Keratinocyte (primary cell): ENCODE measurements at regions not wholly inside any gene's neighbourhood (a gene's known extent, or its start where the extent isn't known, plus 50 kb on each side); places are given as distances from the start of the nearest gene placed in this dataset.

Experiments
- DNase-seq: peaks from one replicate; pipeline ENCODE4 v3.0.0-alpha.2; 2011; ENCODE audit warnings: low read depth, missing footprints, low spot score
- FAIRE-seq: peaks from 2 replicates; lab custom pipeline; 2011; peaks lifted over from hg19 to GRCh38; lab: Jason Lieb, UNC
- H2AFZ ChIP-seq: 2 replicates; pipeline ENCODE4 v1.6.0; 2012; ENCODE audit warnings: low read length, control low read depth, inconsistent platforms; ENCODE audit not compliant: control insufficient read depth
- H3K27ac ChIP-seq: 2 replicates; pipeline ENCODE4 v1.5.1; 2011; ENCODE audit warnings: low read length; ENCODE audit not compliant: control insufficient read depth, insufficient read depth
- H3K27me3 ChIP-seq: 3 replicates; pipeline ENCODE4 v1.6.0; 2011; ENCODE audit warnings: low read length; ENCODE audit not compliant: control insufficient read depth, insufficient read depth; ENCODE audit errors: extremely low read depth
- H3K36me3 ChIP-seq, 2 experiments: 2 replicates in 1 of 2; 3 replicates in 1 of 2; pipeline ENCODE4 v1.5.1; 2011; ENCODE audit warnings: low read length in 2 of 2, mild to moderate bottlenecking in 1 of 2; ENCODE audit not compliant: control insufficient read depth in 2 of 2, insufficient read depth in 2 of 2; ENCODE audit errors: extremely low read depth in 1 of 2
- H3K4me1 ChIP-seq: 3 replicates; pipeline ENCODE4 v1.5.1; 2011; ENCODE audit warnings: low read length; ENCODE audit not compliant: control insufficient read depth, insufficient read depth; ENCODE audit errors: extremely low read depth
- H3K4me2 ChIP-seq: 3 replicates; pipeline ENCODE4 v1.6.0; 2011; ENCODE audit warnings: low read depth, low read length; ENCODE audit not compliant: control insufficient read depth, insufficient read depth; ENCODE audit errors: extremely low read depth
- H3K4me3 ChIP-seq, 3 experiments: fragments of 200-600 bp in 1 of 3; sonication (generic) in 1 of 3; 2 replicates in 2 of 3; 3 replicates in 1 of 3; pipeline ENCODE4 v1.5.1; 2011 to 2016; ENCODE audit warnings: low read length in 3 of 3, mild to moderate bottlenecking in 3 of 3, control low read depth in 2 of 3, inconsistent platforms in 1 of 3, low read depth in 1 of 3, mixed read lengths in 1 of 3, mixed run types in 1 of 3, moderate library complexity in 1 of 3; ENCODE audit not compliant: control insufficient read depth in 2 of 3, insufficient read depth in 2 of 3; ENCODE audit errors: extremely low read depth in 1 of 3
- H3K79me2 ChIP-seq: 2 replicates; pipeline ENCODE4 v1.6.0; 2012; ENCODE audit warnings: low read length; ENCODE audit not compliant: control insufficient read depth, insufficient read depth
- H3K9ac ChIP-seq: 3 replicates; pipeline ENCODE4 v1.6.0; 2011; ENCODE audit warnings: low read length; ENCODE audit not compliant: control insufficient read depth, insufficient read depth; ENCODE audit errors: extremely low read depth
- H3K9me1 ChIP-seq: 3 replicates; pipeline ENCODE4 v1.6.0; 2011; ENCODE audit warnings: low read length; ENCODE audit not compliant: control insufficient read depth, insufficient read depth; ENCODE audit errors: extremely low read depth
- H3K9me3 ChIP-seq: 2 replicates; pipeline ENCODE4 v1.5.1; 2012; ENCODE audit warnings: low read depth, low read length; ENCODE audit not compliant: control insufficient read depth
- H4K20me1 ChIP-seq: 3 replicates; pipeline ENCODE4 v1.6.0; 2011; ENCODE audit warnings: low read length; ENCODE audit not compliant: control insufficient read depth, insufficient read depth; ENCODE audit errors: extremely low read depth
- CTCF ChIP-seq, 3 experiments: IDR thresholded peaks in 1 of 3; conservative IDR thresholded peaks in 1 of 3; optimal IDR thresholded peaks in 1 of 3; 2 replicates in 2 of 3; 3 replicates in 1 of 3; pipeline versions ENCODE3 to v1.5.1; 2011; ENCODE audit warnings: low read length in 3 of 3, mild to moderate bottlenecking in 3 of 3, moderate library complexity in 2 of 3, control low read depth in 1 of 3, inconsistent platforms in 1 of 3; ENCODE audit not compliant: insufficient read depth in 2 of 3; ENCODE audit errors: extremely low read depth in 1 of 3
- EZH2 ChIP-seq: IDR thresholded peaks from one replicate; pipeline ENCODE4 v1.6.1; 2012; ENCODE audit warnings: inconsistent platforms, mild to moderate bottlenecking, low read length, moderate library complexity
- dilution Hi-C: fragments of 300-500 bp; cut with MboI; formaldehyde crosslinking; loops from one replicate; pipeline ENCODE4 v1.7.0; 2020; ENCODE audit warnings: low sequenced_read_pairs; ENCODE audit not compliant: extremely low pct_ligation_motif_present

DNA sequence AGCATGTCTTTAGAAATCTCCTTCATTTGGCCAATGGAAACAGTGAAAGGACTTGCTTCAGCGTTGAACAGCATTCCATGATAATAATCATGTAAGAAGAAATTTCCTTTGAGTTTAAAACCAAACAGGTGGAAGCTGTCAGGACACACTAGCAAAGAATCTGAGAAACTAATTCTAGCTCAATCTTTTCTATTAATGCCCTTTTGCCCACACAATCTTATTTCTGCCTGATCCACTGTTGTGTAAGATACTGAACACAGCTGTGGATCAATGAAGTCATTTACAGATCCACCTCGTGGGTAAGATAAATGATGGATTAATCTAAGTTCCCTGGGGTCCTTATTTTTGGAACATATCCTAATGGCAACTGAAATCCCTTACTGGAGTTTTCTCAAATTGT is 536.9 kb upstream of the LMO3 start:
- H3K9ac ChIP-seq = no peak overlapping the region
- H2AFZ ChIP-seq = no peak overlapping the region
- H4K20me1 ChIP-seq = no peaks in the 10 kb centered on the region
- H3K27ac ChIP-seq = no peak overlapping the region
- no peak for FAIRE-seq
- H3K4me3 ChIP-seq = no peak overlapping the region
- no peak overlapping the region for H3K4me2 ChIP-seq
- no peaks in the 10 kb centered on the region for H3K9me3 ChIP-seq
- H3K9me1 ChIP-seq = no peaks in the 10 kb centered on the region
- dilution Hi-C loops = no loop called here
- H3K79me2 ChIP-seq = no peaks in the 10 kb centered on the region
- no peak for DNase-seq
- H3K4me1 ChIP-seq = no peaks in the 10 kb centered on the region
- no peaks in the 10 kb centered on the region for H3K27me3 ChIP-seq
- TF ChIP-seq EZH2 (no peak), CTCF (optimal IDR thresholded peaks at IDR 0.05 in 1 of 3, IDR thresholded peaks at IDR 0.05 in 1 of 3, conservative IDR thresholded peaks at IDR 0.05 in 1 of 3; ENCODE audit: extremely low read depth in 1 of 3, insufficient read depth in 2 of 3, low read length in 3 of 3) (no peak)
- H3K36me3 ChIP-seq = no peaks in the 10 kb centered on the region

DNA sequence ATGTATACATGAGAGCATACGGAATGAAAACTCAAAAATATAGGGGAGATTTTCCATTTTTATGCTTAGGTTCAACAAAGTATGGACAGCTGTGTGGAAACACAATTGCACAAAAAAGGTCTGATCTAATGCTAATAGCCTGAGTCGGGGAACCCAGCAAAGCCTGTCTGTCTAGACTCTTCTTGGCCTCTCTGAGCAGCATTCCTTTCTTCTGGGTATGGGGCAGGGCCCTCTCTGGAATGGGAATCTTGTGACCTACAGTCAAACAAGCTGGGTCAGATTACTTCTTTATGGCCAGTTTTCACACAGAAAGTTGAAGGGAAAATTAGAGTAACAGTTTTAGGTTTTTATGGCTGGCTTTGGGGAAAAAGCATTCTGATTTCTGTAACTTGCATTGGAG is 534.0 kb upstream of the LMO3 start:
- Histone ChIP-seq H3K27ac (no peak overlapping the region), H4K20me1 (no peaks in the 10 kb centered on the region), H3K9me1 (no peaks in the 10 kb centered on the region), H3K4me2 (no peak overlapping the region), H2AFZ (no peak overlapping the region), H3K4me3 (no peak overlapping the region), H3K4me1 (no peaks in the 10 kb centered on the region), H3K9me3 (no peaks in the 10 kb centered on the region), H3K27me3 (no peaks in the 10 kb centered on the region), H3K9ac (no peak overlapping the region), H3K79me2 (no peaks in the 10 kb centered on the region), H3K36me3 (no peaks in the 10 kb centered on the region)
- FAIRE-seq (no peak), DNase-seq (no peak)
- dilution Hi-C loops = no loop called here
- no peak for TF ChIP-seq EZH2
- TF ChIP-seq CTCF (optimal IDR thresholded peaks at IDR 0.05 in 1 of 3, IDR thresholded peaks at IDR 0.05 in 1 of 3, conservative IDR thresholded peaks at IDR 0.05 in 1 of 3; ENCODE audit: extremely low read depth in 1 of 3, insufficient read depth in 2 of 3, low read length in 3 of 3) = no peak
